GM12878 (cell line): ENCODE measurements at regions not wholly inside any gene's neighbourhood (a gene's known extent, or its start where the extent isn't known, plus 50 kb on each side); places are given as distances from the start of the nearest gene placed in this dataset.

ENCODE experiments used
- CEBPB ChIP-seq, 2 experiments: fragments of 150-350 bp in 1 of 2; IDR thresholded peaks; 2 replicates each; pipeline ENCODE4 v1.6.1; 2012 to 2014; ENCODE audit warnings: low read depth in 2 of 2, low read length in 2 of 2, borderline replicate concordance in 1 of 2, inconsistent platforms in 1 of 2
- CTCF ChIP-seq, 3 experiments: IDR thresholded peaks in 2 of 3; conservative IDR thresholded peaks in 1 of 3; 2 replicates each; pipeline ENCODE4 v1.5.1; 2011; ENCODE audit warnings: low read depth in 3 of 3, low read length in 3 of 3, mild to moderate bottlenecking in 3 of 3, control low read depth in 2 of 3, moderate library complexity in 2 of 3, inconsistent platforms in 1 of 3, mixed read lengths in 1 of 3; ENCODE audit not compliant: control insufficient read depth in 2 of 3, insufficient read depth in 1 of 3; ENCODE audit errors: extremely low read depth in 1 of 3
- FOS ChIP-seq: IDR thresholded peaks from 3 replicates; pipeline ENCODE4 v1.6.1; 2011; ENCODE audit warnings: borderline replicate concordance; ENCODE audit not compliant: insufficient read length; ENCODE audit errors: extremely low read depth
- FOXM1 ChIP-seq: IDR thresholded peaks from 2 replicates; pipeline ENCODE4 v1.6.1; 2012; ENCODE audit warnings: low read depth, mild to moderate bottlenecking, inconsistent platforms, low read length, moderate library complexity
- MAX ChIP-seq: IDR thresholded peaks from 2 replicates; pipeline ENCODE4 v1.6.1; 2012; ENCODE audit warnings: low read depth, low read length, improper control_type of control experiment
- MTA2 ChIP-seq: fragments of 450-650 bp; IDR thresholded peaks from 2 replicates; pipeline ENCODE4 v1.6.1; 2016; ENCODE audit warnings: low read depth, mild to moderate bottlenecking, moderate library complexity
- MYC ChIP-seq: IDR thresholded peaks from 2 replicates; pipeline ENCODE4 v1.6.1; 2011; ENCODE audit warnings: mild to moderate bottlenecking, low read length, moderate library complexity, inconsistent platforms; ENCODE audit not compliant: insufficient read depth, insufficient replicate concordance, insufficient read length, severe bottlenecking
- POLR2A ChIP-seq: IDR thresholded peaks from 2 replicates; pipeline ENCODE4 v1.6.1; 2011; ENCODE audit warnings: low read depth, mild to moderate bottlenecking, low read length
- RUNX3 ChIP-seq: IDR thresholded peaks from 2 replicates; pipeline ENCODE4 v1.6.1; 2012; ENCODE audit warnings: low read length, inconsistent platforms
- SIN3A ChIP-seq: IDR thresholded peaks from 2 replicates; pipeline ENCODE4 v1.6.1; 2012; ENCODE audit warnings: low read depth, low read length, improper control_type of control experiment
- SMC3 ChIP-seq: IDR thresholded peaks from 2 replicates; pipeline ENCODE4 v1.6.1; 2011; ENCODE audit warnings: low read length, improper control_type of control experiment, borderline replicate concordance

GRCh38 chr18:68086481-68086880 lies 570.0 kb upstream of the DSEL start:
- TF ChIP-seq CEBPB (IDR thresholded peaks at IDR 0.05; ENCODE audit: borderline replicate concordance in 1 of 2, low read depth in 2 of 2, low read length in 2 of 2) (no peak), CTCF (IDR thresholded peaks at IDR 0.05 in 2 of 3, conservative IDR thresholded peaks at IDR 0.05 in 1 of 3; ENCODE audit: control insufficient read depth in 2 of 3, extremely low read depth in 1 of 3, insufficient read depth in 1 of 3, low read depth in 3 of 3, low read length in 3 of 3) (no peak), SMC3 (no peak), RUNX3 (no peak), FOS (no peak), SIN3A (no peak), MTA2 (no peak), MYC (no peak), MAX (no peak), POLR2A (no peak), FOXM1 (no peak)
